ENCODE measurements at regions not wholly inside any gene's neighbourhood (a gene's known extent, or its start where the extent isn't known, plus 50 kb on each side); places are given as distances from the start of the nearest gene placed in this dataset.
A peak's percentile ranks its signal among the peaks of the same experiment; 100 is the strongest.

DNA sequence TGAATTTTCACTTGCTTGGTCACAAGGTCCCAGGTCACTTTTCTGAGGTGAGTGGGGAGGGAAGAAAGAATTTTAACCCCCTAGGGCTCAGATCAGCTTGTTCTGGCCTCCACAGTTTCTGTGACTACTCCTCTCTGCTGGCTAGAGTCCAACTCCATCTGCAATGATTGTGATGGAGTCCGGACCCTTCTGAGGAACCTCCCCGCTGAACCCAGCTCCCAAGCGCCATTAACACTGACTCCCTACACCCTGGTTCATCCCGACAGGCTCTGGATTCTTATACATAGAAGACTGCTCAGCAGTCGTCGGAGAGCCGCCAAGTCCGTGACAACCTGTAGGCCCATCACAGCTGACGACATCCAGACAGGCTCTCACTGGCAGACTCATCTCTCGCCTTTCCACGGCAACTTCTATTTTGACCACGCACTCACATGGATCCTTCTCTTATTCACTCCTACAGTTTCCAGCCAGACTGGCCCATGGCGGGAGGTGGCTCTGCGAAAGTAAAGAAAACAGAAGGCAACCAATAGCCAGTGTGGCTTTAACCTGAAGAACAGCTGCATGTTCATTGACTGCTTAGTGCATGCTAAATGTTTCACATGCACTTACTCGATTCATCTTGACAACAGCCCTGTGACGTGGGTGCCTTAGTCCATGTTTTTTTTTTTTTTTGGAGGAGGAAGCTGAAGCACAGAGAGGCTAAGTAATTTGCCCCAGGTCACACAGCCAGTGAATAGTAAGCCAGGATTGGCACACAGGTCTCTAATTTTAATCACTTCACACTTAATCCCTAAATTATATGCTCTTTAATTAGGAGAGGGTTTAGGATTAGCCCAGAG is 68.0 kb upstream of the PRDM11 start:
- H3K27me3 ChIP-seq (ENCODE audit: control insufficient read depth, insufficient read depth, low read length), result no peaks in the 10 kb centered on the region
- H3K9ac ChIP-seq (ENCODE audit: low read length), result no peak overlapping the region
- no peak overlapping the region for H3K4me3 ChIP-seq (ENCODE audit: low read length)
- no peaks in the 10 kb centered on the region for H3K36me3 ChIP-seq (ENCODE audit: control insufficient read depth, insufficient read depth, low read length)
- peak overlapping the region; percentile 48 for H3K27ac ChIP-seq (ENCODE audit: low read depth, low read length)
- H3K4me1 ChIP-seq (ENCODE audit: control insufficient read depth, insufficient read depth, low read length), result peaks cover 15% of the 10 kb centered on the region

DNA sequence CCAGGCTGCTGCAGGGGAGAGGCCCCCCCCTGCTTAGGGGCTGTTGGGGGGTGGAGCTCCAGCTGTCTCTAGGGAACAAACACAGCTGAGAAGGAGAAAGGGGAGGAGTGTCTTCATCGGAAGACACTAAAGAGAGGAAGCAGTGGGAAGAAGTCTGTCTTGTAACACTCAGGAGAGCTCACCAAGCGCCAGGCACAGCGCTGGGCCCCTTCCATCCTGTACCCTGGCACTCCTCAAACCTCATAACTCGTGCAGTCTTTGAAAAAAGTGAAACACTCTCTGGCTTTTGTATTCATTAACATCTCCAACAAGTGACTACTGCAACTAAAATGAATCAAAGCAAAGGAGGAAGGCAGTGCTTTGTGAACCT is 67.4 kb upstream of the PRDM11 start:
- peaks cover 15% of the 10 kb centered on the region for H3K4me1 ChIP-seq (ENCODE audit: control insufficient read depth, insufficient read depth, low read length)
- no peaks in the 10 kb centered on the region for H3K36me3 ChIP-seq (ENCODE audit: control insufficient read depth, insufficient read depth, low read length)
- peak overlapping the region; percentile 48 for H3K27ac ChIP-seq (ENCODE audit: low read depth, low read length)
- no peak overlapping the region for H3K9ac ChIP-seq (ENCODE audit: low read length)
- no peak overlapping the region for H3K4me3 ChIP-seq (ENCODE audit: low read length)
- no peaks in the 10 kb centered on the region for H3K27me3 ChIP-seq (ENCODE audit: control insufficient read depth, insufficient read depth, low read length)

- H3K27ac ChIP-seq (ENCODE audit: low read depth, low read length), result peak overlapping the region; percentile 48
- no peak overlapping the region for H3K4me3 ChIP-seq (ENCODE audit: low read length)
- no peak overlapping the region for H3K9ac ChIP-seq (ENCODE audit: low read length)
- H3K4me1 ChIP-seq (ENCODE audit: control insufficient read depth, insufficient read depth, low read length), result peaks cover 15% of the 10 kb centered on the region
- no peaks in the 10 kb centered on the region for H3K27me3 ChIP-seq (ENCODE audit: control insufficient read depth, insufficient read depth, low read length)
- H3K36me3 ChIP-seq (ENCODE audit: control insufficient read depth, insufficient read depth, low read length), result no peaks in the 10 kb centered on the region
Observed at GRCh38 chr11:45079567-45079942, 66.9 kb upstream of the PRDM11 start.

GRCh38 chr11:45079943-45080719 is 66.3 kb upstream of the PRDM11 start:
- H3K4me1 ChIP-seq (ENCODE audit: control insufficient read depth, insufficient read depth, low read length), result peaks cover 15% of the 10 kb centered on the region
- no peak overlapping the region for H3K4me3 ChIP-seq (ENCODE audit: low read length)
- no peaks in the 10 kb centered on the region for H3K27me3 ChIP-seq (ENCODE audit: control insufficient read depth, insufficient read depth, low read length)
- peak overlapping the region; percentile 48 for H3K27ac ChIP-seq (ENCODE audit: low read depth, low read length)
- no peak overlapping the region for H3K9ac ChIP-seq (ENCODE audit: low read length)
- H3K36me3 ChIP-seq (ENCODE audit: control insufficient read depth, insufficient read depth, low read length), result no peaks in the 10 kb centered on the region

DNA sequence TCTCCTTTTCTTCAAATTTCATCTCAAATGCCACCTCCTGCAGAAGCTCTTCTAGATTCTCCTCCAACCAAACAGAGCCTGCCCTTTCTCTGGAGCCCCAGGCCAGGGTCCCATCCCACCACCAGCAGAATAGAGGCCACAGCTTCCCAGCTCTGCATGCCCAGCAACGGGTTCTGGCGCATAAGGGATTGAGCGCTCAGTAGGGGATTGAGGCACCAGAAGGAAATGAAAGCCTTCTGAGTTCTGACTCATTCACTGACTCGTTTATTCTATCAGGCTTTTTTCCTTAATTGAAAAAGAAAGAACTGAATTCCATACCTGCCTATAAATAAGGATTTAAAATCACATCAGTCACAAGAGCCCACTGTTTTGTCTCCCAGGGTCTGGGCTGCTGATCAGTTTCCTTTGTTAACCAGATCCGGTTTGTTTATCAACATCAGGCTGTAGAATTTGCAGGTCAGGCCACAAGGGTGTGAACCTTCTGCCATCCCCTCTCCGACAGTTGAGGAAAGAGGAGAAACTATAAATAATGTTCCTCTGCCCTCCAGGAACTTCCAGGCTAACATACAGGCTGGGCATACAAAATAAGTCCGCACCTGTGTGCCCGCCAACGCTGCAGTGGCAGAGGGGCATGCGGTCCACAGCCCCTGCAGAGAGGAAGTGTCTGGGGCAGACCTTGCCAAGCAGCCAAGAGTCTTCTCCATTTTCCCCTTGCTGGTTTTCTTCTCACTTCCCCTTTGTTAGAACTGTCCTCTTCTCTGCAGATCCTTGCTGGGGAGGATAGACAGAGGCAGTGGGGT is 63.5 kb upstream of the PRDM11 start:
- H3K9ac ChIP-seq (ENCODE audit: low read length), result no peak overlapping the region
- no peak overlapping the region for H3K27ac ChIP-seq (ENCODE audit: low read depth, low read length)
- H3K4me1 ChIP-seq (ENCODE audit: control insufficient read depth, insufficient read depth, low read length), result peaks cover 21% of the 10 kb centered on the region
- no peaks in the 10 kb centered on the region for H3K27me3 ChIP-seq (ENCODE audit: control insufficient read depth, insufficient read depth, low read length)
- no peaks in the 10 kb centered on the region for H3K36me3 ChIP-seq (ENCODE audit: control insufficient read depth, insufficient read depth, low read length)
- H3K4me3 ChIP-seq (ENCODE audit: low read length), result no peak overlapping the region

GRCh38 chr11:45083544-45084087 is 62.8 kb upstream of the PRDM11 start:
- no peak overlapping the region for H3K9ac ChIP-seq (ENCODE audit: low read length)
- no peak overlapping the region for H3K27ac ChIP-seq (ENCODE audit: low read depth, low read length)
- peaks cover 20% of the 10 kb centered on the region for H3K4me1 ChIP-seq (ENCODE audit: control insufficient read depth, insufficient read depth, low read length)
- H3K36me3 ChIP-seq (ENCODE audit: control insufficient read depth, insufficient read depth, low read length), result no peaks in the 10 kb centered on the region
- no peak overlapping the region for H3K4me3 ChIP-seq (ENCODE audit: low read length)
- H3K27me3 ChIP-seq (ENCODE audit: control insufficient read depth, insufficient read depth, low read length), result no peaks in the 10 kb centered on the region

- no peaks in the 10 kb centered on the region for H3K36me3 ChIP-seq (ENCODE audit: control insufficient read depth, insufficient read depth, low read length)
- no peak overlapping the region for H3K27ac ChIP-seq (ENCODE audit: low read depth, low read length)
- no peak overlapping the region for H3K9ac ChIP-seq (ENCODE audit: low read length)
- H3K27me3 ChIP-seq (ENCODE audit: control insufficient read depth, insufficient read depth, low read length), result no peaks in the 10 kb centered on the region
- H3K4me3 ChIP-seq (ENCODE audit: low read length), result no peak overlapping the region
- peaks cover 8% of the 10 kb centered on the region for H3K4me1 ChIP-seq (ENCODE audit: control insufficient read depth, insufficient read depth, low read length)
Observed at GRCh38 chr11:45085646-45086501, 60.6 kb upstream of the PRDM11 start.

GRCh38 chr11:45086526-45086925 is 59.9 kb upstream of the PRDM11 start:
- no peaks in the 10 kb centered on the region for H3K27me3 ChIP-seq (ENCODE audit: control insufficient read depth, insufficient read depth, low read length)
- no peak overlapping the region for H3K4me3 ChIP-seq (ENCODE audit: low read length)
- H3K9ac ChIP-seq (ENCODE audit: low read length), result no peak overlapping the region
- H3K4me1 ChIP-seq (ENCODE audit: control insufficient read depth, insufficient read depth, low read length), result peaks cover 8% of the 10 kb centered on the region
- no peak overlapping the region for H3K27ac ChIP-seq (ENCODE audit: low read depth, low read length)
- no peaks in the 10 kb centered on the region for H3K36me3 ChIP-seq (ENCODE audit: control insufficient read depth, insufficient read depth, low read length)

DNA sequence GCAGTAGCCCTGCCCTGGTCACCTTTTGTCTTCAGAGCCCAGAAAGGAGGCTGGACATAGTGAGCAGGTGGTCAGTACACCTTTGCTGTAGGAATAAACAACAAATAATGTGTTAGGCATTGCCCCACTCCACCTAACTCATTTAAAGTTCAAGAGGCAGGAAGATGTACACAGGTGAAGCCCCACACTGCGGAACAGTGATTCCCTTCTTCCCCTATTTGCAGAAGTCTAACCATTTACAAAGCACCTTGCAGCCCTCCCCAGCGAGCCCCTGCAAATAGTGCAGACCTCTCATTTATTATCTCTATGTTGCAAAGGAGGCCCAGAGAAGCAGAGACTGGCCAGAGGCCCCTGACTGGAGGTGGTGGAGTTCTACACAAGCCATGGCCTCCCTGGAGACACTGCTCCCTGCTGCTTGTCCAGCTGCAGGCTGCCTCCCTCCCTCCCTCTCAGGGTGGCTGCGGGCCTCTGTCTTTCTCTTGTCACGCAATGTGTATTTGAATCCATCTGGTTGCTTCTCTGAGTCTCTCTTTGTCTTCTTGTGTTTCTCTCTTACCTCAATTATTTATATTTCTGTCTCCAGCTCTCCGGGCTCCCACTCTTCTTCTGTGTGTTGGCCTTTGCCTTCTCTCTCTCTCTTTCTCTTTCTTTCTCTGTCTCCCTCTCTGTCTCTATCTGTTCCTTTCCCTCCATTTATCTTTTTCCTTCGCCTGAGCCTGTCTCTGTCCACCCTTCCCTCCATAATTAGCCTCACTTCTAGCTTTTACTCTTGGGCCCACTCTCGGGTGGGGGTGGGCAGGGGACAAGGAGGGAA is 59.1 kb upstream of the PRDM11 start:
- Histone ChIP-seq H3K36me3 (ENCODE audit: control insufficient read depth, insufficient read depth, low read length) (no peaks in the 10 kb centered on the region), H3K4me3 (ENCODE audit: low read length) (no peak overlapping the region), H3K27me3 (ENCODE audit: control insufficient read depth, insufficient read depth, low read length) (no peaks in the 10 kb centered on the region), H3K27ac (ENCODE audit: low read depth, low read length) (no peak overlapping the region), H3K9ac (ENCODE audit: low read length) (no peak overlapping the region), H3K4me1 (ENCODE audit: control insufficient read depth, insufficient read depth, low read length) (peaks cover 8% of the 10 kb centered on the region)

DNA sequence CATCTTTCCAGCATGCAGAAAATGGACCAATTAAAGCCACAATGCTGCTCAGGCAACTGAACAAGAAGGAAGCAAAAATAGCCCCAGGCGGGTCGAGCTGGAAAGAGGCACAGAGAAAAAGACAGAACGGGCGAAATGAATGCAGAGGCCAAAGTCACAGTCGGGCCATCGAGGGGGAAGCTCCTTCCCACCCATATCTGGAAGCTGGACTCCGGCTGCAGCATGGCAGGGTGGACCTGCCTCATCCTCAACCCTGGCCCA is 58.6 kb upstream of the PRDM11 start:
- Histone ChIP-seq H3K36me3 (ENCODE audit: control insufficient read depth, insufficient read depth, low read length) (no peaks in the 10 kb centered on the region), H3K27me3 (ENCODE audit: control insufficient read depth, insufficient read depth, low read length) (no peaks in the 10 kb centered on the region), H3K4me3 (ENCODE audit: low read length) (no peak overlapping the region), H3K4me1 (ENCODE audit: control insufficient read depth, insufficient read depth, low read length) (peaks cover 8% of the 10 kb centered on the region), H3K27ac (ENCODE audit: low read depth, low read length) (no peak overlapping the region), H3K9ac (ENCODE audit: low read length) (no peak overlapping the region)

DNA sequence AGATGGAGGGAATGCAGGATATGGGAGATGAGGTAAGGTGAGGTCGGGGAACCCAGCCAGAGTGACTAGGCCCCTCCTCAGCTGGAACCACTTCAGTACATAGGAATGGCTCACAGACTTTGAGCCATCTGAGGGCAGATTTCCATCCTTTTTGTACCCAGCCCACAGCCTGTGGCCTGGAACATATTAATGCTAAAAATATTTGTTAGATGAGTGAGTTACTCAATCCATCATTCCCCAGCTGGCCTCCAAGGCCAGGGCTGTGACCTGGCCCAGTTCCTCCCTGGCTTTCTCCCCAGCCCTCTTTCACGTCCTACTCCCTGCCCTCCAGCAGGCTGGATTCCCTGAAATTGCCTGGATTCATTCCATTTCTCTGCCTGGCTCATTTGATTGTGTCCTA is 57.2 kb upstream of the PRDM11 start:
- no peak overlapping the region for H3K4me3 ChIP-seq (ENCODE audit: low read length)
- no peak overlapping the region for H3K9ac ChIP-seq (ENCODE audit: low read length)
- peaks cover 8% of the 10 kb centered on the region for H3K4me1 ChIP-seq (ENCODE audit: control insufficient read depth, insufficient read depth, low read length)
- no peaks in the 10 kb centered on the region for H3K27me3 ChIP-seq (ENCODE audit: control insufficient read depth, insufficient read depth, low read length)
- H3K36me3 ChIP-seq (ENCODE audit: control insufficient read depth, insufficient read depth, low read length), result no peaks in the 10 kb centered on the region
- peak overlapping the region; percentile 76 for H3K27ac ChIP-seq (ENCODE audit: low read depth, low read length)

Data from rectal smooth muscle tissue (tissue), 1 donor.